NT2/D1 (cell line): ENCODE measurements at regions not wholly inside any gene's neighbourhood (a gene's known extent, or its start where the extent isn't known, plus 50 kb on each side); places are given as distances from the start of the nearest gene placed in this dataset.
"Not testable (repeated sequence)": the region's sequence is repeated elsewhere in the genome, so short reads cannot be mapped to it uniquely, and the experiment has no call there.

Experiments
- DNase-seq: peaks from one replicate; pipeline ENCODE4 v3.0.0-alpha.2; 2011; ENCODE audit warnings: low read depth, low spot score
- H3K27me3 ChIP-seq: 2 replicates; pipeline ENCODE4 v1.6.0; 2011; ENCODE audit warnings: mild to moderate bottlenecking; ENCODE audit not compliant: insufficient read length, insufficient read depth
- H3K36me3 ChIP-seq: 2 replicates; pipeline ENCODE4 v1.6.1; 2011; ENCODE audit warnings: mild to moderate bottlenecking, low read length, mixed read lengths; ENCODE audit not compliant: insufficient read depth, insufficient read length
- H3K4me1 ChIP-seq: 2 replicates; pipeline ENCODE4 v1.5.1; 2011; ENCODE audit not compliant: insufficient read depth, insufficient read length
- H3K4me3 ChIP-seq: 2 replicates; pipeline ENCODE4 v1.5.1; 2011; ENCODE audit warnings: low read depth; ENCODE audit not compliant: insufficient read length
- H3K9ac ChIP-seq: 2 replicates; pipeline ENCODE4 v1.6.0; 2011; ENCODE audit warnings: low read depth; ENCODE audit not compliant: insufficient read length
- H3K9me3 ChIP-seq: 2 replicates; pipeline ENCODE4 v1.5.1; 2011; ENCODE audit warnings: mild to moderate bottlenecking, low read length; ENCODE audit not compliant: insufficient read depth
- SUZ12 ChIP-seq: IDR thresholded peaks from 2 replicates; pipeline ENCODE4 v1.6.1; 2011; ENCODE audit not compliant: insufficient read length, insufficient read depth; ENCODE audit errors: extremely low read depth
- YY1 ChIP-seq: IDR thresholded peaks from 2 replicates; pipeline ENCODE4 v1.6.1; 2011; ENCODE audit not compliant: insufficient read length, insufficient read depth
- ZNF274 ChIP-seq: IDR thresholded peaks from 2 replicates; pipeline ENCODE4 v1.6.1; 2011; ENCODE audit warnings: mild to moderate bottlenecking, low read depth, low read length

DNA sequence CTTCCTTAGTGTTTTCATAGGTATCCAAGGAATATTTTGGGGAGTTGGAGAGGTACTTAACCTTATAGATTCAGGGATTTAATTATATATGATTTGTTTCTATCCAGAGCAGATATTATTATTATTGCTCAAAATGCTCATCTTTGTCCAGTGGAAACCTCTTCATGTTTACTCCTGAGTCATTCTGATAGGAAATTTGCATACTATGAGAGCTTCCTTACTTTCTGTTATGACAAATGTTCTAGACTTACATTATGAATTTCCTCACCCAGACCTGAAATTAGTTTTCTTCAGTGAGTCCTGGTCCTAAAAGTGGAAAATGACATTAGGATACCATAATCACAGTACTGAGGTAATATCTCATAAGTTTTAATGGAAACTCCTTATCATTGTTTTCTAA is 57.5 kb upstream of the PLPPR5 start:
- H3K36me3 ChIP-seq = no peaks in the 10 kb centered on the region
- H3K9ac ChIP-seq = no peak overlapping the region
- no peaks in the 10 kb centered on the region for H3K9me3 ChIP-seq
- H3K4me3 ChIP-seq = no peak overlapping the region
- TF ChIP-seq YY1 = no peak
- no peak for TF ChIP-seq SUZ12
- no peak for TF ChIP-seq ZNF274
- H3K4me1 ChIP-seq = no peaks in the 10 kb centered on the region
- no peak for DNase-seq
- H3K27me3 ChIP-seq = no peaks in the 10 kb centered on the region

- H3K36me3 ChIP-seq = no peaks in the 10 kb centered on the region
- peak; percentile 38 for DNase-seq
- H3K9ac ChIP-seq = no peak overlapping the region
- no peaks in the 10 kb centered on the region for H3K9me3 ChIP-seq
- no peak overlapping the region for H3K4me3 ChIP-seq
- no peaks in the 10 kb centered on the region for H3K27me3 ChIP-seq
- no peaks in the 10 kb centered on the region for H3K4me1 ChIP-seq
- TF ChIP-seq ZNF274 (no peak), YY1 (no peak), SUZ12 (no peak)
Measured at GRCh38 chr1:99069146-99069545, 64.5 kb upstream of the PLPPR5 start.

DNA sequence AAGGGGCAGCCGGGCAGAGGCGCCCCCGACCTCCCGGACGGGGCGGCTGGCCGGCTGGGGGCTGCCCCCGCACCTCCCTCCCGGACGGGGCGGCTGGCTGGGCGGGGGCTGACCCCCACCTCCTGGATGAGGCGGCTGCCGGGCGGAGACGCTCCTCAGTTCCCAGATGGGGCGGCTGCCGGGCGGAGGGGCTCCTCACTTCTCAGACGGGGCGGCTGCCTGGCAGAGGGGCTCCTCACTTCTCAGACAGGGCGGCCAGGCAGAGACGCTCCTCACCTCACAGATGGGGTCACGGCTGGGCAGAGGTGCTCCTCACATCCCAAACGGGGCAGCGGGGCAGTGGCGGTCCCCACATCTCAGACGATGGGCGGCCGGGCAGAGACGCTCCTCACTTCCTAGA is 73.9 kb upstream of the PLPPR5 start:
- not testable (repeated sequence) for H3K9ac ChIP-seq, DNase-seq, H3K4me1 ChIP-seq, H3K4me3 ChIP-seq, H3K36me3 ChIP-seq, H3K27me3 ChIP-seq, H3K9me3 ChIP-seq

DNA sequence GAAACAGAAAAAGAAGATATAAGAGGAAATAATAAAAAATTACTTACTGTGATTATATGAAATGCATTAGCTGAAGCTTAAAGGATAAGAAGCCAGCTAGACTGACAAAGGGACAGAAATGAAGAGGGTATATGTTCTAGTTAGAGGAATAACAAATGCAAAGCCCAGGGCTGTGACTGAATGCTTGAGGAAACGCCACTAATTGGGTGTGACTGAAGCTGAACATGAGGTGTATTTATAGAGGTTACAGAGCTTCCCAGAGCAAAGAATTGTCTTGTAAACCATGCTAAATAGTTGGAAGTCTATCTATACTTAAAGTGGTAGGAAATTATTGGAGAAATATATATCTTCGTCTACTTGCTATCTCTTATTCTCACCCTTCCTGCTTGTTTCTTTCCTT is 77.7 kb upstream of the PLPPR5 start:
- no peak for TF ChIP-seq ZNF274
- no peak for TF ChIP-seq SUZ12
- no peak for TF ChIP-seq YY1
- Histone ChIP-seq H3K9me3 (0 out of 2 replicates have a peak, but pooled peaks cover 5% of the 10 kb centered on the region), H3K4me1 (no peaks in the 10 kb centered on the region), H3K36me3 (no peaks in the 10 kb centered on the region), H3K4me3 (no peak overlapping the region), H3K27me3 (no peaks in the 10 kb centered on the region), H3K9ac (no peak overlapping the region)
- no peak for DNase-seq

- TF ChIP-seq SUZ12 = no peak
- no peak for TF ChIP-seq ZNF274
- no peak for TF ChIP-seq YY1
- Histone ChIP-seq H3K9ac (no peak overlapping the region), H3K36me3 (no peaks in the 10 kb centered on the region), H3K4me1 (no peaks in the 10 kb centered on the region), H3K4me3 (no peak overlapping the region), H3K9me3 (0 out of 2 replicates have a peak, but pooled peaks cover 5% of the 10 kb centered on the region), H3K27me3 (no peaks in the 10 kb centered on the region)
- DNase-seq = no peak
Measured at GRCh38 chr1:99083338-99083737, 78.7 kb upstream of the PLPPR5 start.

DNA sequence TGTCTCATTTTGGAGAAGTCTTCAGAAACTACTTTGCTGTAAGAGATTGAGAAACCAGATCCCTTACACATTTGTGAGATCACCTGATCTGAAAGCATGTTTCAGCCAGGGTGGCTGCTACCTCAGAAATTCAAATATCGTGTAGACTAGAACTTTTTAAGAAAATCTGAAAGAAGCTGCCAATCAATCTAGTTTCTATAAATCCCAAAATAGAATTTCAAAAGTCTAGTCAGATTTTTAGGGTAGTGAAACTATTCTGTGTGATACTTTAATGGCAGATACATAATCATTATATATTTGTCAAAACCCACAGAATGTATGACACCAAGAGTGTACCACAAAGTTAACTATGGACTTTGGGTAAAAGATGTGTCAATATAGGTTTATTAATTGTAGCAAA is 79.9 kb upstream of the PLPPR5 start:
- TF ChIP-seq SUZ12 = no peak
- TF ChIP-seq ZNF274 = no peak
- no peak for TF ChIP-seq YY1

DNA sequence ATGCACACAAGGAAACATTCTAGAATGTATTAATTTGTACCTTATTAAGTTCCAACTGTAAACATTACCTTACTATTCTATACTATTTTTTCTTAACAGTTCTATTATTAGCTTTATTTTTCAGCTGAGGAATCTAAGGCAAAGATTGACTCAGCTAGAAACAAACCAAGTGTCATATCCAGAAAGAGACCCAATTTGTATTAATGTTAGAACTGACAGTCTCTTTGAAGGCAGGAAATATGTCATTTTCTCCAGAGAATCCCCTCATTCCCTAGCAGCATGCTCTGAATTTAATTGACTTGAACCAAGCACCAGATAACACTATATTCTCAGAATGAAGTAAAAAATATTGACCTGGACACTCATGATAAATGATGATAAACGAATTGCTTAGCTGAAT is 81.4 kb upstream of the PLPPR5 start:
- Histone ChIP-seq H3K36me3 (no peaks in the 10 kb centered on the region), H3K9ac (no peak overlapping the region), H3K9me3 (no peaks in the 10 kb centered on the region), H3K27me3 (no peaks in the 10 kb centered on the region), H3K4me1 (no peaks in the 10 kb centered on the region), H3K4me3 (no peak overlapping the region)
- no peak for DNase-seq
- TF ChIP-seq ZNF274 (no peak), SUZ12 (no peak), YY1 (no peak)

More for the DNA sequence above, 79.9 kb upstream of the PLPPR5 start:
- H3K4me3 ChIP-seq = no peak overlapping the region
- no peak for DNase-seq
- H3K9ac ChIP-seq = no peak overlapping the region
- no peaks in the 10 kb centered on the region for H3K36me3 ChIP-seq
- H3K4me1 ChIP-seq = no peaks in the 10 kb centered on the region
- H3K27me3 ChIP-seq = no peaks in the 10 kb centered on the region
- 0 out of 2 replicates have a peak, but pooled peaks cover 5% of the 10 kb centered on the region for H3K9me3 ChIP-seq

- no peak overlapping the region for H3K9ac ChIP-seq
- no peaks in the 10 kb centered on the region for H3K36me3 ChIP-seq
- no peak overlapping the region for H3K4me3 ChIP-seq
- DNase-seq = no peak
- no peaks in the 10 kb centered on the region for H3K9me3 ChIP-seq
- no peaks in the 10 kb centered on the region for H3K27me3 ChIP-seq
- H3K4me1 ChIP-seq = no peaks in the 10 kb centered on the region
- TF ChIP-seq SUZ12 = no peak
- TF ChIP-seq YY1 = no peak
- no peak for TF ChIP-seq ZNF274
Measured at GRCh38 chr1:99098589-99098988, 93.9 kb upstream of the PLPPR5 start.
